H1 (cell line): ENCODE measurements at regions not wholly inside any gene's neighbourhood (a gene's known extent, or its start where the extent isn't known, plus 50 kb on each side); places are given as distances from the start of the nearest gene placed in this dataset.

ENCODE experiments used
- CHD1 ChIP-seq: IDR thresholded peaks from 2 replicates; pipeline ENCODE4 v1.6.1; 2012; ENCODE audit warnings: low read depth, low read length, improper control_type of control experiment
- CHD7 ChIP-seq: fragments of 300-600 bp; sonication (generic); IDR thresholded peaks from 2 replicates; pipeline ENCODE4 v1.7.1; 2012; ENCODE audit warnings: low read length, moderate library complexity, mild to moderate bottlenecking, inconsistent platforms; ENCODE audit not compliant: insufficient replicate concordance
- FOSL1 ChIP-seq: IDR thresholded peaks from 2 replicates; pipeline ENCODE4 v1.6.1; 2011; ENCODE audit warnings: mild to moderate bottlenecking, low read depth, low read length, moderate library complexity; ENCODE audit not compliant: insufficient read depth
- GTF2F1 ChIP-seq: IDR thresholded peaks from 2 replicates; pipeline ENCODE4 v1.6.1; 2012; ENCODE audit warnings: low read depth, low read length, improper control_type of control experiment, borderline replicate concordance
- HDAC6 ChIP-seq: IDR thresholded peaks from one replicate; pipeline ENCODE4 v1.7.1; 2012; ENCODE audit warnings: low read depth, mild to moderate bottlenecking, inconsistent platforms, low read length, moderate library complexity

GRCh38 chr9:135330685-135331590 is 148.6 kb upstream of the PPP1R26 start (continued):
- TF ChIP-seq CHD7 (no peak), CHD1 (no peak), GTF2F1 (no peak), FOSL1 (no peak), HDAC6 (no peak)
